Osteocyte (in vitro differentiated cells): ENCODE measurements at regions not wholly inside any gene's neighbourhood (a gene's known extent, or its start where the extent isn't known, plus 50 kb on each side); places are given as distances from the start of the nearest gene placed in this dataset.
"Not testable (repeated sequence)": the region's sequence is repeated elsewhere in the genome, so short reads cannot be mapped to it uniquely, and the experiment has no call there.

Source experiments
- DNase-seq: peaks from one replicate; pipeline ENCODE4 v3.0.0; 2021; ENCODE audit warnings: mixed read lengths; ENCODE audit not compliant: unreplicated experiment; ENCODE audit errors: extremely low spot score
- H3K27ac Mint-ChIP-seq: one replicate; pipeline ENCODE4 v1.8.0; 2021; ENCODE audit warnings: mild to moderate bottlenecking, mixed read lengths; ENCODE audit not compliant: unreplicated experiment
- H3K27me3 Mint-ChIP-seq: one replicate; pipeline ENCODE4 v1.8.0; 2021; ENCODE audit warnings: mixed read lengths; ENCODE audit not compliant: unreplicated experiment
- H3K36me3 Mint-ChIP-seq: one replicate; pipeline ENCODE4 v1.8.0; 2021; ENCODE audit warnings: mixed read lengths; ENCODE audit not compliant: unreplicated experiment
- H3K4me1 Mint-ChIP-seq: one replicate; pipeline ENCODE4 v1.8.0; 2021; ENCODE audit warnings: mixed read lengths; ENCODE audit not compliant: unreplicated experiment
- H3K4me3 Mint-ChIP-seq: one replicate; pipeline ENCODE4 v1.8.0; 2021; ENCODE audit warnings: mild to moderate bottlenecking, moderate library complexity, mixed read lengths; ENCODE audit not compliant: unreplicated experiment
- H3K9me3 Mint-ChIP-seq: one replicate; pipeline ENCODE4 v1.8.0; 2021; ENCODE audit warnings: mixed read lengths; ENCODE audit not compliant: unreplicated experiment
- TF ChIP-seq, protein P1 (sequence below): fragments of 200-600 bp; sonication (generic); IDR thresholded peaks from 2 replicates; pipeline ENCODE4 v1.5.0; 2021; ENCODE audit warnings: antibody characterized with exemption, mild to moderate bottlenecking, moderate library complexity

DNA sequence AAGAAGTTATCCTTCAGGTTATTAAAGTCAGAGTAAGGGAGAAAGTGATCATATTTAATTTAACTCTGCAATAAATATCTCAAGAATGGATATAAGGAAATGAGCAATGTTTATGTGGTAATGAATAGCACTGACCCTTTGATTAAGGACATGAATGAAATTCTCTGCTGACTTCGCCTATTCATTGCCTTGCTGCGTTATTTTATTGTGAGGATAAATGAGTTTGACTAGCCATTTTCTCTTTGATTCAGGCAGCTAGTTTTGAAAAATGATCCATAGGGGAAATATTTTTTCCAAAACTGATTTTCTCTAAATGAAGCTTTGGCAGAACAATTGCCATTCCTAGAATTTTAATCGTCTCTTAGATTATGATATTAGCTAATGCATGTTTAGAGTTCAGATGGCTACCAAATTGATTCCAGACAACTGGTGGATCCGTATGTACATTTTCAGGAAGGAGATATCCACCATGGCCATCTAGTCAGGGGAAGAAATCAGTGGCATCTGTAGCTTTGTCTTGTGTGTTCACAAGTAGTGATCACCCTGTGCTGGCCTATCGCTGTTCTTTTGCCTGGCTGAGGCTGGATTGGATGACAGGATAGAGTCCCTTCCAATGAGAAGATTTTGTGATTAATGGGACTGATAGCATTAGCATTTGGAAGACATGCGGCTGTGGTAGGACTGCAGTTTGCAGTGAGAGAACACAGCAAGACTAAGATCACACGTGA lies 302.3 kb upstream of the RGS6 start:
- no peak for DNase-seq
- Mint-ChIP-seq H3K4me3 (no peak overlapping the region), H3K4me1 (peaks cover 28% of the 10 kb centered on the region), H3K9me3 (peaks cover 6% of the 10 kb centered on the region), H3K36me3 (peaks cover 28% of the 10 kb centered on the region), H3K27me3 (no peaks in the 10 kb centered on the region), H3K27ac (peak overlapping the region; percentile 61)
- TF ChIP-seq, protein P1, sequence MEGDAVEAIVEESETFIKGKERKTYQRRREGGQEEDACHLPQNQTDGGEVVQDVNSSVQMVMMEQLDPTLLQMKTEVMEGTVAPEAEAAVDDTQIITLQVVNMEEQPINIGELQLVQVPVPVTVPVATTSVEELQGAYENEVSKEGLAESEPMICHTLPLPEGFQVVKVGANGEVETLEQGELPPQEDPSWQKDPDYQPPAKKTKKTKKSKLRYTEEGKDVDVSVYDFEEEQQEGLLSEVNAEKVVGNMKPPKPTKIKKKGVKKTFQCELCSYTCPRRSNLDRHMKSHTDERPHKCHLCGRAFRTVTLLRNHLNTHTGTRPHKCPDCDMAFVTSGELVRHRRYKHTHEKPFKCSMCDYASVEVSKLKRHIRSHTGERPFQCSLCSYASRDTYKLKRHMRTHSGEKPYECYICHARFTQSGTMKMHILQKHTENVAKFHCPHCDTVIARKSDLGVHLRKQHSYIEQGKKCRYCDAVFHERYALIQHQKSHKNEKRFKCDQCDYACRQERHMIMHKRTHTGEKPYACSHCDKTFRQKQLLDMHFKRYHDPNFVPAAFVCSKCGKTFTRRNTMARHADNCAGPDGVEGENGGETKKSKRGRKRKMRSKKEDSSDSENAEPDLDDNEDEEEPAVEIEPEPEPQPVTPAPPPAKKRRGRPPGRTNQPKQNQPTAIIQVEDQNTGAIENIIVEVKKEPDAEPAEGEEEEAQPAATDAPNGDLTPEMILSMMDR, result no peak

DNA sequence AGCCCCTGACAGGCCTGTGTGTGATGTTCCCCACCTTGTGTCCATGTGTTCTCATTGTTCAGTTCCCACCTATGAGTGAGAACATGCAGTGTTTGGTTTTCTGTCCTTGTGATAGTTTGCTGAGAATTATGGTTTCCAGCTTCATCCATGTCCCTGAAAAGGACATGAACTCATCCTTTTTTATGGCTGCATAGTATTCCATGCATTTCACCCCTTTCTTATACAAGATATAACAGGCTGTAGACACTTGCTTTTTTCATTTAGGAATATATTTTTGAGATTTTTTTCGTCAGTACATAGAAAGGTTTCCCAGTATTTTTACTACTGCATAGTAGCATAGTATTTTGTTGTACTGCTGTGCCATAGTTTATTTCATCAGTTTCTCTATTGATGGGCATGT lies 301.2 kb upstream of the RGS6 start:
- H3K27ac Mint-ChIP-seq, DNase-seq, H3K4me3 Mint-ChIP-seq, H3K27me3 Mint-ChIP-seq, H3K9me3 Mint-ChIP-seq: not testable (repeated sequence)
- H3K4me1 Mint-ChIP-seq, result peaks cover 36% of the 10 kb centered on the region
- H3K36me3 Mint-ChIP-seq, result peaks cover 26% of the 10 kb centered on the region

DNA sequence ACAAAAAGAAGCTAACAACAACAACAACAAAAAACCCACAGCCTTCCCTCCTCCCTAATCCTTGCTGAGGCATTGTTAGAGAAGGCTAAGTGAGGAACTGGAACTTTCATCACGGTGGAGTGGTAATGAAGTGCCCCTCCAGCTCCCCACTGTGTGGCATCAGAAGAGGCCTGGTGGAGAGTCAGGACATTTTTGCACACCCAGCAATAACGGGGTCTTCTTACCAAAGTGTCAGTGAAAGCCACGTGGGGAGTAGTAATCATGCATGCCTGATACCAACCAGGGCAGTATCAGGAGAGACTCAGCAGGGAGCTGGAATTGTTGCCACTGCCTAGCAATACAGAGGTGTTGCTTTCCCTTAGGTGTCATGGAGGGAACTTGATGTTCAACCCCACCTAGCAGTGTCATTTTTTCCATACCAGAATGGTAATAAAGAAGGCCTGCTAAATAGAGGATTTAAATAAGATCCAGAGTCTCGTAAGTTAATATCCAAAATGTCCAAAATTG lies 299.7 kb upstream of the RGS6 start:
- Mint-ChIP-seq H3K27me3 (no peaks in the 10 kb centered on the region), H3K9me3 (peaks cover 6% of the 10 kb centered on the region), H3K4me3 (no peak overlapping the region), H3K36me3 (peaks cover 26% of the 10 kb centered on the region), H3K4me1 (peaks cover 50% of the 10 kb centered on the region), H3K27ac (peak overlapping the region; percentile 57)
- TF ChIP-seq, protein P1, result no peak
- DNase-seq, result no peak

DNA sequence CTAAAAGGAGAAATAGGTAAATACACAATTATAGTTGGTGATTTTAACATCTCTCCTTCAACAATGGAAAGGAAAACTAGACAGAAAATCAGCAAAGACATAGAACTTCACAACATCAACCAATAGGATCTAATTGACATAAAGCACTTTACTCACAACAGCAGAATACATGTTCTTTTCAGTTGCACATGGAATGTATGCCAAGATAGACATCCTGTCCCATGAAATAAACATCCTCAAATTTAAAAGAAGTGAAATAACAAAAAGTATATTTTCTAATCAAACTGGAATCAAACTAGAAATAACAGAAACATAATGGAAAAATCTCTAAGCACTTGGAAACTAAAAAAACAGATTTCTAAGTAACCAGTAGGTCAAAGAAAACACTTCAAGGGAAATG lies 296.2 kb upstream of the RGS6 start:
- H3K27ac Mint-ChIP-seq, result peak overlapping the region; percentile 77
- H3K27me3 Mint-ChIP-seq, result no peaks in the 10 kb centered on the region
- peaks cover 6% of the 10 kb centered on the region for H3K9me3 Mint-ChIP-seq
- TF ChIP-seq, protein P1, result no peak
- no peak for DNase-seq
- H3K4me3 Mint-ChIP-seq, result peak overlapping the region; percentile 5
- H3K4me1 Mint-ChIP-seq, result peaks cover 58% of the 10 kb centered on the region
- H3K36me3 Mint-ChIP-seq, result peaks cover 22% of the 10 kb centered on the region

DNA sequence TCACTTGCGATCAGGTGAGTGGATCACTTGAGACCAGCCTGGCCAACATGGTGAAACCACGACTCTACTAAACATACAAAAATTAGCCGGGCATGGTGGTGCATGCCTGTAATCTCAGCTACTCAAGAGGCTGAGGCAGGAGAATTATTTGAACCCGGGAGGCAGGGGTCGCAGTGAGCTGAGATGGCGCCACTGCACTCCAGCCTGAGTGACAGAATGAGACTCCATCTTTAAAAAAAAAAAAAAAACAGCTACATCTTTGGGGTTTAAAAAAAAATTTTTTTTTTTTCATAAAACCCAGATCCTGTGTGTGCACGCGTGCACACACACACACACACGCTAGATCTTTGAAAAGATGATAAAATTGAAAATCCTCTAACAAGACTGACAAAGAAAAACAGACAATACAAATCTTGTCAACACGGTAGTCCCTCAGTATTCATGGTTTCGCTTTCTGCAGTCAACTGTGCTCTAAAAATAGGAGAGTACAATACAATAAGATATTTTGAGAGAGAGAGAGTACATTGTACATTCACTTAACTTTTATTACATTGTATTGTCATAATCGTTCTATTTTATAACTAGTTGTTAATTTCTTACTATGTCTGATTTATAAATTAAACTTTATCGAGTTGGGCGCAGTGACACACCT lies 295.3 kb upstream of the RGS6 start:
- Mint-ChIP-seq H3K36me3 (peaks cover 18% of the 10 kb centered on the region), H3K27ac (peak overlapping the region; percentile 77), H3K27me3 (no peaks in the 10 kb centered on the region), H3K9me3 (peaks cover 6% of the 10 kb centered on the region), H3K4me3 (no peak overlapping the region), H3K4me1 (peaks cover 57% of the 10 kb centered on the region)
- DNase-seq, result no peak
- TF ChIP-seq, protein P1, result no peak
